ENCODE measurements at regions not wholly inside any gene's neighbourhood (a gene's known extent, or its start where the extent isn't known, plus 50 kb on each side); places are given as distances from the start of the nearest gene placed in this dataset.

- Mint-ChIP-seq H3K36me3 (ENCODE audit: low read depth) (no peaks in the 10 kb centered on the region), H3K4me3 (no peak overlapping the region), H3K4me1 (ENCODE audit: low read depth) (peaks cover 12% of the 10 kb centered on the region), H3K27me3 (ENCODE audit: insufficient read depth) (peaks cover 8% of the 10 kb centered on the region), H3K27ac (no peak overlapping the region), H3K9me3 (no peaks in the 10 kb centered on the region)
- intact Hi-C loops (cut with micrococcal nuclease) = no loop called here
- DNase-seq (ENCODE audit: low spot score) = no peak
Observed at GRCh38 chr13:60312851-60313505, 84.0 kb upstream of the TDRD3 start.

DNA sequence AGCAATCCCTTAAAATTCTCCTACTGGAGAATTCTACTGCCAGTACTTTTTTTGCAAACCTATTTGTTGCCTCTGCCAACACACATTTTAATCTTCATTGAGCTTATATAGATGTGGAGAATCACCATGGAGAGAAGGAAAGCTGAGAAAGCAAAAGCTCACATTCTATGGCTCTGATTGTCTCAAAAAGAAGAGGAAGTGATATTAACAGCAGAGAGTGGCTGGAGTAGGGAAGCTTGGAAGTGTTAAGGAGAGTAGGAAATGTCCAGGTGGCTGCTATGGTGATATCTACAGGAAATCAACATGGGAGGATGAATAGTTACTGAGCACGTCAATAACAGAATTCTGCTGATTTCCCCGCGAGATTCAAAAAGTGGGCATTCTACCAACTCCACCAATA, 78.8 kb upstream of the TDRD3 start:
- intact Hi-C loops (cut with micrococcal nuclease) = no loop called here

DNA sequence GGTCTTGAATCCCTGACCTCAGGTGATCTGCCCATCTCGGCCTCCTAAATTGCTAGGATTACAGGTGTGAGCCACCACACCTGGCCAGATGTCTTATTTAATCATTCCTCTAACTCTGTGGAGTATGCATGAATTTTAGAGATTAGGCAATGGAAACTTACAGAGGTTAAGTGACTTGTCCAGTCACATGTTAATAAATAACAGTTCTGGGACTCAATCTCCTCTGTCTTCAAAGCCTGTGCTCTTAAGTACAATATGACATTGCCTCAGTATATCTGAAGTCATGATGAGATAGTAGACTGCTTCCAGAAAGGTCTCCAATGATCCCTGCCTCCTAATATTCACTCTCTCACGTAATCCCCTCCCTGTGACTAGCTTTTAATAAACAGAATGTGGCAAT, 72.9 kb upstream of the TDRD3 start:
- H3K9me3 Mint-ChIP-seq = no peaks in the 10 kb centered on the region
- no peaks in the 10 kb centered on the region for H3K36me3 Mint-ChIP-seq (ENCODE audit: low read depth)
- H3K4me3 Mint-ChIP-seq = no peak overlapping the region
- H3K27me3 Mint-ChIP-seq (ENCODE audit: insufficient read depth) = peaks cover 2% of the 10 kb centered on the region
- intact Hi-C loops (cut with micrococcal nuclease) = no loop called here
- DNase-seq (ENCODE audit: low spot score) = no peak
- H3K4me1 Mint-ChIP-seq (ENCODE audit: low read depth) = no peaks in the 10 kb centered on the region
- H3K27ac Mint-ChIP-seq = no peak overlapping the region

More for the DNA sequence above, 78.8 kb upstream of the TDRD3 start:
- Mint-ChIP-seq H3K27ac (no peak overlapping the region), H3K4me1 (ENCODE audit: low read depth) (no peaks in the 10 kb centered on the region), H3K9me3 (no peaks in the 10 kb centered on the region), H3K4me3 (no peak overlapping the region), H3K36me3 (ENCODE audit: low read depth) (no peaks in the 10 kb centered on the region), H3K27me3 (ENCODE audit: insufficient read depth) (peaks cover 15% of the 10 kb centered on the region)
- DNase-seq (ENCODE audit: low spot score) = no peak

- Mint-ChIP-seq H3K36me3 (ENCODE audit: low read depth) (no peaks in the 10 kb centered on the region), H3K4me1 (ENCODE audit: low read depth) (no peaks in the 10 kb centered on the region), H3K9me3 (no peaks in the 10 kb centered on the region), H3K27me3 (ENCODE audit: insufficient read depth) (peaks cover under 1% of the 10 kb centered on the region), H3K27ac (no peak overlapping the region), H3K4me3 (no peak overlapping the region)
- intact Hi-C loops (cut with micrococcal nuclease) = no loop called here
- DNase-seq (ENCODE audit: low spot score) = no peak
Observed at GRCh38 chr13:60326273-60326672, 70.7 kb upstream of the TDRD3 start.

DNA sequence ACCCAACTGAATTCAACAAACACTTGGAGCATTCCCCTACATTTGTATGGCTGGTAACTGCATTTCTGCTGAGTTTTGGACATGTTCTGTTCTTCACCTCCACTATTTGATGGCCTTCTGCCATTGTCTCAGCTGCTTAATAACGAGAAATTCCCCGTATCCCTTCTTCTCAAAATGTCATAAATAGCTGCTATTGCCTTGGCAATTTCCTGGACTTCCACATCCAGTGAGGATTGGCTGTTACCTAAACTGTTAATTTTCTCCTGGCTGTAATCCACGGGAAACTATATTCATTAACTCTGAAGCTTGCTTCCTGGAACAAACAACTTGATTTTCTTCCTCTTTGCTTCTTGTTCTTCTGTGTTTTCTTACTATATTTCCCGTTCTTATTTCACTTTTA, 69.5 kb upstream of the TDRD3 start:
- no peak overlapping the region for H3K27ac Mint-ChIP-seq
- peaks cover 6% of the 10 kb centered on the region for H3K27me3 Mint-ChIP-seq (ENCODE audit: insufficient read depth)
- no peaks in the 10 kb centered on the region for H3K36me3 Mint-ChIP-seq (ENCODE audit: low read depth)
- H3K4me3 Mint-ChIP-seq = no peak overlapping the region
- intact Hi-C loops (cut with micrococcal nuclease) = no loop called here
- no peak for DNase-seq (ENCODE audit: low spot score)
- H3K4me1 Mint-ChIP-seq (ENCODE audit: low read depth) = no peaks in the 10 kb centered on the region
- no peaks in the 10 kb centered on the region for H3K9me3 Mint-ChIP-seq

GRCh38 chr13:60328073-60328472, 68.9 kb upstream of the TDRD3 start:
- no peaks in the 10 kb centered on the region for H3K36me3 Mint-ChIP-seq (ENCODE audit: low read depth)
- H3K9me3 Mint-ChIP-seq = no peaks in the 10 kb centered on the region
- no peak overlapping the region for H3K4me3 Mint-ChIP-seq
- intact Hi-C loops (cut with micrococcal nuclease) = no loop called here
- no peaks in the 10 kb centered on the region for H3K4me1 Mint-ChIP-seq (ENCODE audit: low read depth)
- H3K27ac Mint-ChIP-seq = no peak overlapping the region
- DNase-seq (ENCODE audit: low spot score) = no peak
- H3K27me3 Mint-ChIP-seq (ENCODE audit: insufficient read depth) = peaks cover 7% of the 10 kb centered on the region

GRCh38 chr13:60329221-60329923, 67.6 kb upstream of the TDRD3 start:
- Mint-ChIP-seq H3K27me3 (ENCODE audit: insufficient read depth) (peaks cover 13% of the 10 kb centered on the region), H3K36me3 (ENCODE audit: low read depth) (no peaks in the 10 kb centered on the region), H3K27ac (no peak overlapping the region), H3K9me3 (no peaks in the 10 kb centered on the region), H3K4me1 (ENCODE audit: low read depth) (no peaks in the 10 kb centered on the region), H3K4me3 (no peak overlapping the region)
- DNase-seq (ENCODE audit: low spot score) = no peak
- intact Hi-C loops (cut with micrococcal nuclease) = no loop called here

DNA sequence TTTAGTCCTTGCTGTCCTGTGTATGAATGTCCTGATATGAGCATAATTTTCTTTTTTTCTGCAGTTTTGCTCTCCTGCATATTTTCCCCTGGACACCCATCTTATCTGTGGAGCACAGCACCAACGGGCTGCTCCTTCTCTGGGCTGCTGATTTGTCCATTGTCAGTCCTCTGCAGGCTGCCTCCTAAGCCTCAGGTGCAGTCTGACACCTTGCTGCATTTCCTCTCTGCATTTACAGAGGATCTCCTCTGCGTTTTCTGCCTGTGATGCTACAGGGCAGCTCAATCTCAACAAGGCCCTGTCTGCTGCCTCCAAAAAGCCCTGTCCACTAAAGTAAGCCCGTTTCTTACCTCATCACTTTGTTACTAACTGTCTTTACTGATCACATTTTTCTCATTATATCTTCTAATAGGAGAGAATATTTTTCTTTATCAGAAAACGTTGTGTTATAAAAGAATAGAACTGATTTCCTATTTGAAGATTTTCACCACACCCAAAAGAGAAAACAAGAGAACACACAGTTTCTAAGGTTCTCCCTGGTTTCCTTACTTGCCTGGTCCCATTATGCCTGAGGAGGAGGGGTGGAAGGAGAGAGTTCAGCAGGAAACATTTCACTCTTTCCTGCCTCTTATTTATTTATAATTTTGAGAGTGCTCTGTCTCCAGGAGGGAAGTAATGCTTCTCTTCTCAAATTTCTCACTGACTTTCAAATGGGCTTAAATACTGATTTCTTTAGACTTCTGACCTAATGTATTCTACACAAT, 65.6 kb upstream of the TDRD3 start:
- Mint-ChIP-seq H3K4me3 (no peak overlapping the region), H3K27ac (no peak overlapping the region), H3K36me3 (ENCODE audit: low read depth) (no peaks in the 10 kb centered on the region), H3K9me3 (no peaks in the 10 kb centered on the region), H3K27me3 (ENCODE audit: insufficient read depth) (peaks cover 13% of the 10 kb centered on the region), H3K4me1 (ENCODE audit: low read depth) (no peaks in the 10 kb centered on the region)
- intact Hi-C loops (cut with micrococcal nuclease) = no loop called here
- no peak for DNase-seq (ENCODE audit: low spot score)

DNA sequence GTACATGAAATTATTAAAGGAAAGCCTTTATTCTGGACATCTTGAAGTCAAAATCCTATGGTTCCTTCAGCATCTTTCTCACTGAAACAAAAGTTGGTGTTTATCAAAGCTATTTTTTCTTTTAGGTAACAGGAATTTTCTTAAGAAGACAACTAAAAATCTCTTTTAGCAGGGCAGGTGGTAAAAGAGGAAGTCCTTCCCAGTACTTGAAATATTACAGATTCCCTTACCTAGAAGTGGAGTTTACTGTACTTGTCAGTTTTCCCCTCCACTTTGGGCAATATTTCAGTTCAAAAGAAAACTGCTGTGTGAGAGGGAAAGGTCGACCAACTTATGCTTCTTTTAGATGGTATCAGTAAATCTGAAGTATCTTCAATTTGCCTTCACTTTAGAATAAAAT, 64.3 kb upstream of the TDRD3 start:
- Mint-ChIP-seq H3K4me1 (ENCODE audit: low read depth) (no peaks in the 10 kb centered on the region), H3K4me3 (no peak overlapping the region)

DNA sequence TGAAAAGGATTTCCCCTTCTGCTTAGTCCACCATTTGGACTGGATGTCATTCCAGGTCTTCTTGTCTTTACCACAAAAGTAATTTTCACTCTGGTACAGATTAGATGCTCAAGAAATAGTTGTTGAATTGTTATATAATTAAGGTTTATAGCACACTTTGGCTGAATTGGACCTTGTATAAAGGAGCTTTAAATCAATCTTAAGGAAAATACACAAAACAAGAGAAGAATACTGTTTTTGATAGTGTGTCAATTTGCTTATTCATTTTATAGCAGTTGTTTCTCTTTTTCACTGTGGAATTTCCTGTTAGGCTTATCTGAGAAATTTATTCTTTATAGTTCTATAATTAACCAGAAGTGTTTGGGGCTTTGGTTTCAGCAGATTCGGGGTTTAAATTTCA, 62.7 kb upstream of the TDRD3 start:
- DNase-seq (ENCODE audit: low spot score) = no peak
- H3K27ac Mint-ChIP-seq = no peak overlapping the region
- H3K9me3 Mint-ChIP-seq = no peaks in the 10 kb centered on the region
- no peaks in the 10 kb centered on the region for H3K36me3 Mint-ChIP-seq (ENCODE audit: low read depth)
- H3K4me3 Mint-ChIP-seq = no peak overlapping the region
- peaks cover 13% of the 10 kb centered on the region for H3K27me3 Mint-ChIP-seq (ENCODE audit: insufficient read depth)
- H3K4me1 Mint-ChIP-seq (ENCODE audit: low read depth) = no peaks in the 10 kb centered on the region
- intact Hi-C loops (cut with micrococcal nuclease) = loop anchor here (2.0 kb wide), 2 partner anchors 96 to 944 kb away; no protein-coding TSS in a partner anchor

More for the DNA sequence above, 64.3 kb upstream of the TDRD3 start:
- H3K9me3 Mint-ChIP-seq = no peaks in the 10 kb centered on the region
- intact Hi-C loops (cut with micrococcal nuclease) = no loop called here
- no peaks in the 10 kb centered on the region for H3K36me3 Mint-ChIP-seq (ENCODE audit: low read depth)
- H3K27me3 Mint-ChIP-seq (ENCODE audit: insufficient read depth) = peaks cover 13% of the 10 kb centered on the region
- no peak for DNase-seq (ENCODE audit: low spot score)
- H3K27ac Mint-ChIP-seq = no peak overlapping the region

GRCh38 chr13:60335531-60335930, 61.5 kb upstream of the TDRD3 start:
- Mint-ChIP-seq H3K9me3 (no peaks in the 10 kb centered on the region), H3K27ac (no peak overlapping the region), H3K4me1 (ENCODE audit: low read depth) (no peaks in the 10 kb centered on the region), H3K27me3 (ENCODE audit: insufficient read depth) (peaks cover 17% of the 10 kb centered on the region), H3K4me3 (no peak overlapping the region), H3K36me3 (ENCODE audit: low read depth) (no peaks in the 10 kb centered on the region)
- DNase-seq (ENCODE audit: low spot score) = no peak
- intact Hi-C loops (cut with micrococcal nuclease) = loop anchor here (1.0 to 2.0 kb wide), 3 partner anchors 95 to 945 kb away; no protein-coding TSS in a partner anchor

DNA sequence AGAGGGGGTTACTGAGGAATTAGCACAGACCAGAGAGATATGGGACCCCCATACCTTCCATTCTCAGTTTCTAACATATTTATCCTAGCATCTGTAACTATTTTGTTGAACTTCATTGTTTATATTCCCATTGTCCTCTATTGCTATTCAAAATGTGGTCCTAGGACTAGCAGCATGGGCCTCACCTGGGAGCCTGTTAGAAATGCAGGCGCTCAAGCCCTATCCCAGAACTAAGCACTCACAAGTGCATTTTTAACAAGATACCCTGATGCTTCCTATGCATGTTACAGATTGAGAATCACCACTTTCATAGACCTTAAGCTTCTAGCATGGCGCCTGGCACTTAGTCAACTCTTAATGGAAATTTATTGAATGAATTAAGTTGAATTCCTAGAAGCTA, 58.3 kb upstream of the TDRD3 start:
- peaks cover 9% of the 10 kb centered on the region for H3K27me3 Mint-ChIP-seq (ENCODE audit: insufficient read depth)
- no peak for DNase-seq (ENCODE audit: low spot score)
- no peaks in the 10 kb centered on the region for H3K36me3 Mint-ChIP-seq (ENCODE audit: low read depth)
- no peak overlapping the region for H3K4me3 Mint-ChIP-seq
- H3K9me3 Mint-ChIP-seq = peaks cover 5% of the 10 kb centered on the region
- intact Hi-C loops (cut with micrococcal nuclease) = no loop called here
- H3K27ac Mint-ChIP-seq = no peak overlapping the region
- H3K4me1 Mint-ChIP-seq (ENCODE audit: low read depth) = no peaks in the 10 kb centered on the region

DNA sequence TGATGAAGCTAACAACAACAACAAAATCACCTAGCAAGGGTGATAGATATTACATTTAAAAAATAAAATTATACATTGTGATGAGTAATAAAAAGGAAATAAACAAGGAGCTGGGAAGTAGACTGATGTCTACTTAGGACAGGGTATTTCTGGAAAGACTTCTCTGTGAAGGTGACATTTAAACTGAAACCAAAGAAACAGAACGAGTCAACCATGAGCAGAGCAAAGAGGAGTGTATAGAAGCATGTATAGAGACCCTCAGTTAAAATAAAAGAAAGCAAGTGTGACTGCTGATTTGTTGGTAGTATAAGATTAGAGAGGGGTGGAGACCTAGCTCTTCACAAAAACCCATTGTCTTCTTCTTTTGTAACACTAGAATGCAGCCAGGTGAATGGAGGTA, 53.0 kb upstream of the TDRD3 start:
- Mint-ChIP-seq H3K4me3 (no peak overlapping the region), H3K4me1 (ENCODE audit: low read depth) (no peaks in the 10 kb centered on the region), H3K27ac (no peak overlapping the region), H3K27me3 (ENCODE audit: insufficient read depth) (peaks cover 8% of the 10 kb centered on the region), H3K9me3 (peaks cover 5% of the 10 kb centered on the region), H3K36me3 (ENCODE audit: low read depth) (no peaks in the 10 kb centered on the region)
- DNase-seq (ENCODE audit: low spot score) = no peak
- intact Hi-C loops (cut with micrococcal nuclease) = no loop called here

All from activated T-helper 1 cell treated with anti-CD3 and anti-CD28 coated beads, Interleukin-12 subunit alpha, Interleukin-12 subunit beta, Interleukin-2, Interleukin-4 antibody, amounts not matched to agents 30 ng/mL and 10 ng/mL and 1 ng/mL, durations not matched to agents 14 hours and 24 hours and 36 hours (primary cell).